ENCODE measurements at regions not wholly inside any gene's neighbourhood (a gene's known extent, or its start where the extent isn't known, plus 50 kb on each side); places are given as distances from the start of the nearest gene placed in this dataset.

DNA sequence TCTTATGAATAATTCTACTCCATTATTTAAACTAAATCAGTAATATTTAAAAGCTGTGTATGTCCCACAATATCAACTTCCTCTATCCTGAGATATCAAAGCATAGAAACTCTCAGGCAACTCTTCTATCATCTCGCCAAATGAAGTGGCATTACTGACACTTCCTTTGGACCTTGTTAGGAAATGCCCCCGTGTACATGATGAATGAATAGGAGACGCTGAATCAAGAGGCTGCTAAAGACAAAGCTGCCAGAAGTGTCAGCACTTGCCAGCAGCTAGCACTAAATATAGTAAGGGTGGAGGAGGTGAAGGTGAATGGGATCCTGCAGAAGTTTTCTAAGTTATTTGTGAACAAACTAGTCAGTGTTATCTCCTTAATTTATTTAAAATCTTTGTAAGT is 99.5 kb upstream of the BLTP1 start:
- Histone ChIP-seq H3K27me3 (ENCODE audit: insufficient read depth, low read length) (no peaks in the 10 kb centered on the region), H3K36me3 (ENCODE audit: insufficient read depth, low read length) (no peaks in the 10 kb centered on the region), H3K4me1 (ENCODE audit: insufficient read depth, low read length) (no peaks in the 10 kb centered on the region), H3K27ac (ENCODE audit: low read depth, low read length) (no peak overlapping the region), H3K4me3 (ENCODE audit: low read length in 2 of 2) (no peak overlapping the region), H3K9me3 (ENCODE audit: control insufficient read depth in 1 of 2, low read length in 2 of 2) (no peaks in the 10 kb centered on the region)
- no peak for DNase-seq
- POLR2A ChIA-PET (ENCODE audit: partially characterized antibody), result no interaction called here
- Mint-ChIP-seq H3K4me3 (no peak overlapping the region), H3K36me3 (no peaks in the 10 kb centered on the region), H3K27me3 (peaks cover 0 to 2% of the 10 kb centered on the region in 2 donors), H3K4me1 (peaks cover 0 to 2% (median 0%) of the 10 kb centered on the region in 4 donors), H3K27ac (no peak overlapping the region), H3K9me3 (no peaks in the 10 kb centered on the region)
- CTCF ChIA-PET (ENCODE audit: partially characterized antibody), result no interaction called here
- intact Hi-C loops (cut with micrococcal nuclease), result no loop called here

DNA sequence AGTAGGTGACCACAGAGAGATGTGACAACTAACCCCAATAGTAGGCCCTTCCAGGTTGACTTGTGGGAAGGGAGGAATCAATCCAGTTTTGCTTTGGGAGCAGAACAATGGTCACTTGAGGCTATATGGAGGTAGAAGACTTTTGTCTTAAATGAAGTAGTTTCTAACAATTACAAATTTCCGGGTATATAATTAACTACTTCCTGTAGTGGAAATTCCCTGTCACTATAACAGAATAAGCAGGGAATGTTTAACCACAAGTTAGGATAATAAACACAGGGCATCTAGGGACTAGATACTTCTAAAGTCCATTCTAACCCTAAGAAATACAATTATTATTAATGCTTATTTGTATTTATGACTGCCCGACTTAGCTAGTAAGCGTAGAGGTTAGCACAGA is 99.0 kb upstream of the TRPC3 start:
- ChIA-PET CTCF (ENCODE audit: partially characterized antibody) (no interaction called here), POLR2A (ENCODE audit: partially characterized antibody) (no interaction called here)
- DNase-seq, result no peak
- H3K27ac Mint-ChIP-seq, result no peak overlapping the region
- peaks cover 0 to 2% (median 0%) of the 10 kb centered on the region in 4 donors for H3K4me1 Mint-ChIP-seq
- intact Hi-C loops (cut with micrococcal nuclease), result no loop called here
- no peak overlapping the region for H3K4me3 ChIP-seq (ENCODE audit: low read length in 2 of 2)
- peaks cover 0 to 2% of the 10 kb centered on the region in 2 donors for H3K27me3 Mint-ChIP-seq
- no peak overlapping the region for H3K27ac ChIP-seq (ENCODE audit: low read depth, low read length)
- no peaks in the 10 kb centered on the region for H3K4me1 ChIP-seq (ENCODE audit: insufficient read depth, low read length)
- H3K36me3 Mint-ChIP-seq, result no peaks in the 10 kb centered on the region
- no peak overlapping the region for H3K4me3 Mint-ChIP-seq
- no peaks in the 10 kb centered on the region for H3K9me3 ChIP-seq (ENCODE audit: control insufficient read depth in 1 of 2, low read length in 2 of 2)
- no peaks in the 10 kb centered on the region for H3K36me3 ChIP-seq (ENCODE audit: insufficient read depth, low read length)
- no peaks in the 10 kb centered on the region for H3K27me3 ChIP-seq (ENCODE audit: insufficient read depth, low read length)
- no peaks in the 10 kb centered on the region for H3K9me3 Mint-ChIP-seq

DNA sequence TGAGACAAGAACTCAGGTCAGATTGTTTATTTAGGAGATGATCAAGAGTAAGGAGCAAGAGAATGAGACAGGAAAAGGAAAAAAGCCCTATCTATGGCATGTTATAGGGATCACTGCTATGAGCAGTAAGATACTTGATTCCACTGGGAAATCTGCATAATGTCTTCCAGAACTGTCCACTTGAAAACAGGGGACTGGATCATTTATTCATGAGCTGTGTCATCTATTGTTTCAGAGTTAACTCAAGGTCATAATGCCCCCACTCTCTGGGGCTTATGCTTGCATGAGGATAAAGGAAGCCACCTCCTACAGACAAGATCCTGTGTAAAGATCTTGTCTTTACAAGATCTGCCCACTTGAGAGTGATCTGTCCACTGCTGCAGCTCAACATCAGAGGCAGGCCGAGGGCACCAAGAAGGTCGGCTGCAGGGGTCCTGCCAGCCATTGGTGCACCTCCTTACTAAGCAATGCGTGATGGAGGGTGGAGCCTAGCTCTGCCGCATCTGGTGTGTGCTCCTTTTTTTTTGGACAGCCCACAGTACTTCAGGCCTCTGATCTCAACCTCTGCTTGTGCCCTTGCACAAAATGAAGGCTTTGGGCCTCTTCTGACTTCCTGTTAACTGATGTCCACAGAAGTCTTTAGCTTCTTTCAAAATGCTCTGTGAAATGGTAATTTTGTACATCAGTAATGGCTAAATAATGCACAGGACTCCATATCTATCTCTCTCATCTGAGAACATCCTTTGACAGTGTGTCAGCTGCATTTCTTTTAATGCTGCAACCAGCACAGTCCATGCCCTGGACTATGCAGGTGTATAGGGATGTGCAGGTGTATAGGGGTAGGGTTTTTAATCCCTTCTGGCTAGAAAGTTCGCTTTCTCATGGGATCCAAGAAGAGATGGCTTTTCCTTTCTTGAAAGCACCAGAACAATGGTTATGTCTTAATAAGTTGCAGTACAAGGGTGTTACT is 95.9 kb upstream of the TRPC3 start:
- Histone ChIP-seq H3K4me1 (ENCODE audit: insufficient read depth, low read length) (no peaks in the 10 kb centered on the region), H3K36me3 (ENCODE audit: insufficient read depth, low read length) (no peaks in the 10 kb centered on the region), H3K27ac (ENCODE audit: low read depth, low read length) (no peak overlapping the region), H3K27me3 (ENCODE audit: insufficient read depth, low read length) (no peaks in the 10 kb centered on the region), H3K9me3 (ENCODE audit: control insufficient read depth in 1 of 2, low read length in 2 of 2) (no peaks in the 10 kb centered on the region), H3K4me3 (ENCODE audit: low read length in 2 of 2) (no peak overlapping the region)
- DNase-seq, result no peak
- intact Hi-C loops (cut with micrococcal nuclease), result no loop called here
- Mint-ChIP-seq H3K4me3 (no peak overlapping the region), H3K36me3 (no peaks in the 10 kb centered on the region), H3K9me3 (peaks cover 0 to 3% (median 0%) of the 10 kb centered on the region in 8 donors), H3K27ac (no peak overlapping the region), H3K27me3 (peaks cover 0 to 3% of the 10 kb centered on the region in 2 donors), H3K4me1 (peaks cover 0 to 2% (median under 1%) of the 10 kb centered on the region in 4 donors)
- CTCF ChIA-PET (ENCODE audit: partially characterized antibody), result no interaction called here
- POLR2A ChIA-PET (ENCODE audit: partially characterized antibody), result no interaction called here

DNA sequence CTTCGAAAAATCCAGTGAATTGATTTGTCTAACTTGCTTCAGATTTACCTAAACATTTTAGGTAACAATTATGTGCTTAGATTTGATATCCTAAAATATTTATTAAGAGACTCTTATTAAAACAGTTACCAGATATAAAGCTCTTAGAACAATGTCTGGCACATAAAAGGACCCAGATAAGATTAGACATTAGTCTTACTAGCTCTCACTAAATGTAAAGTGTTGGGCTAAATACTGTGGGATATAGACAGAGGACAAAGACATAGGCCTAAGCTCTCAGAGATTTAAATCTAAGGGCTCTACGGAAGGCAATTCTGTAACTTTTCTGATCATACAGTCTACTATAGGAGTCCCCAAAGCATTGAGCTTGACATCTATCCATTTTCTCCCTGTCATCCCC is 94.4 kb upstream of the TRPC3 start:
- peaks cover 0 to 2% (median under 1%) of the 10 kb centered on the region in 4 donors for H3K4me1 Mint-ChIP-seq
- no peaks in the 10 kb centered on the region for H3K36me3 ChIP-seq (ENCODE audit: insufficient read depth, low read length)
- no peak overlapping the region for H3K4me3 Mint-ChIP-seq
- intact Hi-C loops (cut with micrococcal nuclease), result no loop called here
- no peaks in the 10 kb centered on the region for H3K27me3 ChIP-seq (ENCODE audit: insufficient read depth, low read length)
- no peaks in the 10 kb centered on the region for H3K9me3 ChIP-seq (ENCODE audit: control insufficient read depth in 1 of 2, low read length in 2 of 2)
- H3K36me3 Mint-ChIP-seq, result no peaks in the 10 kb centered on the region
- no peak for DNase-seq
- peaks cover 3 to 5% of the 10 kb centered on the region in 2 donors for H3K27me3 Mint-ChIP-seq
- no peak overlapping the region for H3K27ac ChIP-seq (ENCODE audit: low read depth, low read length)
- POLR2A ChIA-PET (ENCODE audit: partially characterized antibody), result no interaction called here
- H3K9me3 Mint-ChIP-seq, result peaks cover 0 to 3% (median 0%) of the 10 kb centered on the region in 8 donors
- H3K4me3 ChIP-seq (ENCODE audit: low read length in 2 of 2), result no peak overlapping the region
- no peaks in the 10 kb centered on the region for H3K4me1 ChIP-seq (ENCODE audit: insufficient read depth, low read length)
- CTCF ChIA-PET (ENCODE audit: partially characterized antibody), result no interaction called here
- H3K27ac Mint-ChIP-seq, result no peak overlapping the region

DNA sequence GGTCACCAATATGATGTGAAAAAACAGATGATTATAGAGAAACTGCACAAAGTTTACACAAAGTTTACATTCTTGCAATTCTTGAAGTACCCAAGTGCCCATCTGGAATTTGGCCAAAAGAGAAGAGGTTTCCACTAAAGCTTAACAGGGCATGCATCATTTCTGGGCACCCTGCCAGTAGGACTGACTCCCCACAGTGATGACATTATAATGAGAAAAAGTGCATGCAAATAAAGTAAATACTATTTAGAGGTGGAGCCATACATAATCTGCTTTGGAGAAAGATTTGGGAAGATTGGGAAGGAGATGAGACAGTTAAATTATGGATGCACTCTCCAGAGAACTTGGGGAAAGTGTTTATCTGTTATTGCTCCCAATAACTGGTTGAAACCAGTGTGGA is 93.7 kb upstream of the TRPC3 start:
- Mint-ChIP-seq H3K4me3 (no peak overlapping the region), H3K27ac (no peak overlapping the region), H3K27me3 (peaks cover 3 to 5% of the 10 kb centered on the region in 2 donors), H3K36me3 (no peaks in the 10 kb centered on the region), H3K4me1 (peaks cover 0 to 2% (median under 1%) of the 10 kb centered on the region in 4 donors), H3K9me3 (peaks cover 0 to 3% (median 0%) of the 10 kb centered on the region in 8 donors)
- H3K4me3 ChIP-seq (ENCODE audit: low read length in 2 of 2), result no peak overlapping the region
- intact Hi-C loops (cut with micrococcal nuclease), result no loop called here
- CTCF ChIA-PET (ENCODE audit: partially characterized antibody), result no interaction called here
- POLR2A ChIA-PET (ENCODE audit: partially characterized antibody), result no interaction called here
- no peaks in the 10 kb centered on the region for H3K36me3 ChIP-seq (ENCODE audit: insufficient read depth, low read length)
- H3K27me3 ChIP-seq (ENCODE audit: insufficient read depth, low read length), result no peaks in the 10 kb centered on the region
- H3K9me3 ChIP-seq (ENCODE audit: control insufficient read depth in 1 of 2, low read length in 2 of 2), result no peaks in the 10 kb centered on the region
- H3K27ac ChIP-seq (ENCODE audit: low read depth, low read length), result no peak overlapping the region
- no peak for DNase-seq
- no peaks in the 10 kb centered on the region for H3K4me1 ChIP-seq (ENCODE audit: insufficient read depth, low read length)

DNA sequence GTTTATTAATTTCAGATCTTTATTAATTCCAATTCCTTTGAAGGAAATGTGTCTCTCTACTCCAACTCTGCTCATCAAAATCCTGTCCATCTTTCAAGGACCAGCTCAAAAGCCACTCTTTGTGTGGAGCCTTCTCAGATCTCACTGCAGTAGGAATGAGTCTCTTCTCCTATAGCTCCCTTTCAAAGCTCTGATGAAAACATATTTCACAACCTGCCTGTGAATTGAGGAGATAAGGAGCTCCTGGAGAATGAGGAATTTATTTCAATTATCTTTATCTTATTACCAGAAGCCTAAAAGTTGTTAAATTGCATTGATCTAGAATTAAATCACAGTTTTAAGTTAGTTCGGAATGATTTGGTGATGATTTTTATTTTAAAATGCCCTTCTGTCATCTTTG is 92.6 kb upstream of the TRPC3 start:
- no peak overlapping the region for H3K27ac Mint-ChIP-seq
- ChIA-PET POLR2A (ENCODE audit: partially characterized antibody) (no interaction called here), CTCF (ENCODE audit: partially characterized antibody) (interaction anchor here (0.6 kb wide), 1 partner anchor 77 kb away, joined by 3 read pairs; no protein-coding TSS in a partner anchor)

DNA sequence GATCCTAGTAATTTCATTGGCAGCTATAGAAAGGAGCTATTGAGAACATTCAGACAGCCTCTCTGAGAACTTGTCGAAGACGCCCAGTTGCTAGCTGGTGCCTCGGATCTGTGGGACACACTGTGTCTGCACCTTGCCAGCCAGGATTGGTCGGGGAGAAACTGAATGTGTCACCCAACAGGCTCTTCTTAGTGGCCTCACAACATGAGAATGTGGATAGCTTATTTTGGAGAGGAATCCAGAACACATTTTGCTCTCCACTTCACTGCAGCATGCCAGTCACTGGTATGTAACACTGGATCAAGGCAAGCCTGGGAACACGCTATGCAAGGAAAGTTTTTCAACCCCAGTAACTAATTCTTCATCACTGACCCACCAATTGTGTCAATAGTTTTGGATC is 89.5 kb upstream of the TRPC3 start:
- H3K27me3 Mint-ChIP-seq, result peaks cover 3 to 8% of the 10 kb centered on the region in 2 donors
- Histone ChIP-seq H3K9me3 (ENCODE audit: control insufficient read depth in 1 of 2, low read length in 2 of 2) (no peaks in the 10 kb centered on the region), H3K4me3 (ENCODE audit: low read length in 2 of 2) (no peak overlapping the region), H3K4me1 (ENCODE audit: insufficient read depth, low read length) (no peaks in the 10 kb centered on the region), H3K27me3 (ENCODE audit: insufficient read depth, low read length) (no peaks in the 10 kb centered on the region), H3K36me3 (ENCODE audit: insufficient read depth, low read length) (no peaks in the 10 kb centered on the region), H3K27ac (ENCODE audit: low read depth, low read length) (no peak overlapping the region)
- H3K9me3 Mint-ChIP-seq, result peaks cover 0 to 3% (median 0%) of the 10 kb centered on the region in 8 donors
- H3K4me1 Mint-ChIP-seq, result peaks cover 0 to 1% (median 0%) of the 10 kb centered on the region in 4 donors
- ChIA-PET CTCF (ENCODE audit: partially characterized antibody) (no interaction called here), POLR2A (ENCODE audit: partially characterized antibody) (interaction anchor here (0.7 kb wide), 1 partner anchor 10 kb away, joined by 3 read pairs; no protein-coding TSS in a partner anchor)
- intact Hi-C loops (cut with micrococcal nuclease), result no loop called here
- H3K27ac Mint-ChIP-seq, result no peak overlapping the region
- DNase-seq, result no peak
- no peaks in the 10 kb centered on the region for H3K36me3 Mint-ChIP-seq
- no peak overlapping the region for H3K4me3 Mint-ChIP-seq

More for the DNA sequence above, 92.6 kb upstream of the TRPC3 start:
- no peaks in the 10 kb centered on the region for H3K36me3 ChIP-seq (ENCODE audit: insufficient read depth, low read length)
- no peaks in the 10 kb centered on the region for H3K4me1 ChIP-seq (ENCODE audit: insufficient read depth, low read length)
- intact Hi-C loops (cut with micrococcal nuclease), result no loop called here
- Mint-ChIP-seq H3K4me1 (peaks cover 0 to 2% (median under 1%) of the 10 kb centered on the region in 4 donors), H3K36me3 (no peaks in the 10 kb centered on the region), H3K9me3 (peaks cover 0 to 3% (median 0%) of the 10 kb centered on the region in 8 donors), H3K27me3 (peaks cover 3 to 6% of the 10 kb centered on the region in 2 donors), H3K4me3 (no peak overlapping the region)
- H3K4me3 ChIP-seq (ENCODE audit: low read length in 2 of 2), result no peak overlapping the region
- no peaks in the 10 kb centered on the region for H3K9me3 ChIP-seq (ENCODE audit: control insufficient read depth in 1 of 2, low read length in 2 of 2)
- no peaks in the 10 kb centered on the region for H3K27me3 ChIP-seq (ENCODE audit: insufficient read depth, low read length)
- no peak for DNase-seq
- H3K27ac ChIP-seq (ENCODE audit: low read depth, low read length), result no peak overlapping the region
